ENCODE measurements at regions not wholly inside any gene's neighbourhood (a gene's known extent, or its start where the extent isn't known, plus 50 kb on each side); places are given as distances from the start of the nearest gene placed in this dataset.

GRCh38 chr1:34270181-34270580 lies 93.5 kb downstream of the C1orf94 start:
- TF ChIP-seq CTCF (IDR thresholded peaks at IDR 0.05; ENCODE audit: insufficient read depth, low read depth, low read length): no peak
- DNase-seq (ENCODE audit: low read depth): no peak
- H3K4me3 ChIP-seq (ENCODE audit: low read depth, low read length): no peak overlapping the region

- TF ChIP-seq CTCF (IDR thresholded peaks at IDR 0.05; ENCODE audit: insufficient read depth, low read depth, low read length): no peak
- DNase-seq (ENCODE audit: low read depth): no peak
- H3K4me3 ChIP-seq (ENCODE audit: low read depth, low read length): no peak overlapping the region
These were observed 95.4 kb downstream of the C1orf94 start for GRCh38 chr1:34272152-34272551.

- TF ChIP-seq CTCF (IDR thresholded peaks at IDR 0.05; ENCODE audit: insufficient read depth, low read depth, low read length): no peak
- H3K4me3 ChIP-seq (ENCODE audit: low read depth, low read length): no peak overlapping the region
- no peak for DNase-seq (ENCODE audit: low read depth)
These were observed 98.4 kb downstream of the C1orf94 start for GRCh38 chr1:34275150-34275549.

GRCh38 chr1:34276606-34277005 lies 99.9 kb downstream of the C1orf94 start:
- no peak for TF ChIP-seq CTCF (IDR thresholded peaks at IDR 0.05; ENCODE audit: insufficient read depth, low read depth, low read length)
- no peak for DNase-seq (ENCODE audit: low read depth)
- no peak overlapping the region for H3K4me3 ChIP-seq (ENCODE audit: low read depth, low read length)

GRCh38 chr1:34277150-34277549 lies 100.4 kb downstream of the C1orf94 start:
- no peak for TF ChIP-seq CTCF (IDR thresholded peaks at IDR 0.05; ENCODE audit: insufficient read depth, low read depth, low read length)
- no peak overlapping the region for H3K4me3 ChIP-seq (ENCODE audit: low read depth, low read length)
- no peak for DNase-seq (ENCODE audit: low read depth)

- H3K4me3 ChIP-seq (ENCODE audit: low read depth, low read length): no peak overlapping the region
- no peak for DNase-seq (ENCODE audit: low read depth)
These were observed 101.5 kb downstream of the C1orf94 start for GRCh38 chr1:34278211-34278610.

More at GRCh38 chr1:34278211-34278610, 101.5 kb downstream of the C1orf94 start:
- TF ChIP-seq CTCF (IDR thresholded peaks at IDR 0.05; ENCODE audit: insufficient read depth, low read depth, low read length): no peak

Measured in fibroblast of villous mesenchyme (primary cell).